Activated T-cell treated with anti-CD3 and anti-CD28 coated beads, Interleukin-2, amount 50 U/mL, for 48 hours (primary cell): ENCODE measurements at regions not wholly inside any gene's neighbourhood (a gene's known extent, or its start where the extent isn't known, plus 50 kb on each side); places are given as distances from the start of the nearest gene placed in this dataset.
A peak's percentile ranks its signal among the peaks of the same experiment; 100 is the strongest.
"Not testable (repeated sequence)": the region's sequence is repeated elsewhere in the genome, so short reads cannot be mapped to it uniquely, and the experiment has no call there.

Experiments
- DNase-seq, 2 experiments: peaks; one replicate each; pipeline ENCODE4 v3.0.0-alpha.2; 2020

DNA sequence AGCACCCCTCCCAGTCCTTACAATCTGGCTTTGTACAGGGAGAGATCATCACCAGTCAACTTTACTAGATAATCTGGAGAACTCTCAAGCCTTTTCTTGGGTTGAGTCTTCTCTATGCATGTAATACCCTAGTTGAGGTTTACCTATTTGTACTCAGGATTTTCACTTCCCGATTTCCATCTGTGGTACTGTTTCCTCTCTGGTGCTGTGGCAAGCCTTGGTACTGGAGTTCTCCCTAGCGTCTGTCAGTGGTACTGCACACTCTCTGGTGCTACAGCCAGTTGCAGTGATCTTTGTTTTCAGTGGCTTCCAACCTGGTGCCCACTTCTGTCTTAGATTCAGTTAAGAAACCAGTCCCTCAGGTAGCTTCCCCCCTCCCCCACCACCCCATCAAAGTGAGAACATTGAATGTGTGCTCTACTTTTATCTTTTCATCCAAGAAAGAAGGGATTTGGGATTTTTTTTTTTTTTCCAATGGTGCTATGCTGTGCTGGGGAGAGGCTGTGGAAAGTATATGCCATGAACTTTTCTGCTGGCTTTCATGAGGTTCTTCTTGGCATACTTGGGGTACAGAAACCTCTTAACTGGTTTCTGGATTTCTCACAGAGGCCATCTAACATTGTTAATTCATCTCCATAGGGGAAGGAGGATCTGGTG lies 69.4 kb upstream of the EVL start:
- peak; percentile 66 to 73 for DNase-seq

DNA sequence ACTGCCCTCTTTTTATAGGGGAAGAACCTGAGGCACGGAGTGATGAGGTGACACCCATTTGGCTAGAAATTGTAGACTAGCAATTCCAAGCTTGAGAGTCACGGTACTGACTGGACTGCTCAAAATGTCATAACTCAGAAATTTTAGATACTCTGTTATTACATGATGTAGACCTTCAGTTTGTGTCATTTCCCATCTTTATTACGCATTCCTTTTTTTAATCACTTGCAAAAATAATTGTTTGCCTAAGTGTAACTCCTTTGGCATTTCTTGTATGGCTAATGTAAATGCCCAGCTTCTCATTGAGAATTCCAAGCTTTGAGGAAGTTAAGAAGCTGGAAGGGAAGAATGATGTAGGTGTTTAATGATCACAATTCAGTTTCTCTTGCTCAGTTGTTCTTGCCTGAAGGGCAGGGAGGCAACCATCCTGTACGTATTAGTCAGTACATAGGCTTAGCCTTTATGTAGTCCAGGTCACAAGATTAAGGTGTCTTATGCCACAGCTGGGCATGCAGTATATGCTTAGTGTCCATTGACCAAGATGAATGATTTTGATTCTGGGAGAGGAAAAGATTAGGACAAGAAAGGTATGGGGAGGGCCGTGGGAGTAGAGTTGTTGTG lies 68.2 kb upstream of the EVL start:
- no peak for DNase-seq

DNA sequence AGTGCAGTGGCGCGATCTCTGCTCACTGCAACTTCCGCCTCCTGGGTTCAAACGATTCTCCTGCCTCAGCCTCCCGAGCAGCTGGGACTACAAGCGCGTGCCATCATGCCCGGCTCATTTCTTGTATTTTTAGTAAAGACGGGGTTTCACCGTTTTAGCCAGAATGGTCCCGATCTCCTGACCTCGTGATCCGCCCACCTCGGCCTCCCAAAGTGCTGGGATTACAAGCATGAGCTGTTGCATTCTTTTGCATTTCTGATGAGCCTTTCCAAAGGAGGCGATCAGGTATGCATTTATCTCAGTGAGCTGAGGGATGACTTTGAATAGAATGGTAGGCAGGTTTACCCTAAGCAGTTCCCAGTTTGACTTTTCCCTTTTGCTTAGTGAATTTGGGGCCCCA lies 64.8 kb upstream of the EVL start:
- DNase-seq, result not testable (repeated sequence)

DNA sequence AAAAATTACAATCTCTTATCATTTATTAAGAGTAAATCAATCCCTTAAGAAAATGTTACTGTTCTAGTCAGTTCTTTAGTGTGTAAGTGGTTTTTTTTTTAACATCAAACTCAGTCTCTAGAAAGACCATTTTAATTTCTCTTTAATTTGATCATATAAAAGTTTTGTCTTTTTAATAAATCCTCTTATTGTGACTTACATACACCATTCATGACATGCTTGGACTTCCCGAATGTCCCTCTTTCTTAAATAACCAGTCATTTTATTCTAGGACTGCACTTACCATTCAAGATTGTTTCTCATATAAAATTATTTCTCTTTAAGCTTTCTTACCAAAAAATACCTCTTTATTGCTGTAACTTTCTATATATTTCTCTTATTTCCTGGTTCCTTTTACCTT lies 60.8 kb upstream of the EVL start:
- DNase-seq, result no peak

DNA sequence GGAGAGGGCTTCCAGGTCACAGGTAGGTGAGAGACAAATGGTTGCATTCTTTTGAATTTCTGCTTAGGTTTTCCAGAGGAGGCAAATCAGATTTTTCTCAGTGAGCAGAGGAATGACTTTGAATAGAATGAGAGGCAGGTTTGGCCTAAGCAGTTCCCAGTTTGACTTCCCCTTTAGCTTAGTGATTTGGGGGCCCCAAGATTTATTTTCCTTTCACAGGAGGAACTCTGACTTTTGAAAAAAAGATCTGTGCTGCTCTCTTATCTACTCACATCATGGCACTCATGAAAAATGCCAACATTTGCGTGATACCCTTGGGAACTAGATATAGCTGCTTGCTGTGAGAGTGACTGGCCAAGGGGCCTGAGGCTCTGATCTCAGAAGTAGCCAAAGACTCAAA lies 58.0 kb upstream of the EVL start:
- no peak for DNase-seq

DNA sequence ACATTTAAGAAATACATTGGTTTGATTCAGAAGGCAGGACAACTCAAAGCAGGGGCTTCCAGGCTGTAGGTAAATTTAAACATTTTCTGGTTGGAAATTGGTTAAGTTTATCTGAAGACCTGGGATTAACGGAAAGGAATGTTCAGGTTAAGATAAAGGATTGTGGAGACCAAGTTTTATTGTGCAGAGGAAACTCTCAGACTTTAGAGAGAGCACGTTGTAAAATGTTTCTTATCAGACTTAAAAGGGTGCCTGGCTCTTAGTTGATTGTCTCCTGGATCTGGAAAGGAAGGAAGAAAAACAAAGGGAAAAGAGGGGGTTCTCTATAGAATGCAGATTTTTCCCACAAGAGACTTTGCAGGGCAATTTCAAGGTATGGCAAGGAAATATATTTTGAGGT lies 55.4 kb upstream of the EVL start:
- not testable (repeated sequence) for DNase-seq

DNA sequence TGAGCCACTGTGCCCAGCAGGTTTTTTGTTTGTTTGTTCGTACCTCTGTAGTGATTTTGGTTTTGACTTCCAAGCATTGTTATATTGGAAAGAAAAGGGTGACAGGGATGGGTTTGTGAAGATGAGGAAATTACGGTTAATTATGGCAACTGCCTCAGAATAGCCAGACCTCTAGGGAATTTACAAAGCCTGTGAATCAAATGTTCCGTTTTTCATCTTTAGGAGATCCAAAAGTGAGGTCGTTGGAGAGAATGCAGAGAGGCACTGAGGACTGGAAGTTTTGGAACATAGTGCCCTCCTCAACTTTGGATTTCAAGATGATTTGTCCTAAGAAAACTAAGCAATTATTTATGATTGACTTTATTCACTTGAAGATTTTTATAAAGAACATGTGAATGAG lies 54.5 kb upstream of the EVL start:
- DNase-seq, result no peak

DNA sequence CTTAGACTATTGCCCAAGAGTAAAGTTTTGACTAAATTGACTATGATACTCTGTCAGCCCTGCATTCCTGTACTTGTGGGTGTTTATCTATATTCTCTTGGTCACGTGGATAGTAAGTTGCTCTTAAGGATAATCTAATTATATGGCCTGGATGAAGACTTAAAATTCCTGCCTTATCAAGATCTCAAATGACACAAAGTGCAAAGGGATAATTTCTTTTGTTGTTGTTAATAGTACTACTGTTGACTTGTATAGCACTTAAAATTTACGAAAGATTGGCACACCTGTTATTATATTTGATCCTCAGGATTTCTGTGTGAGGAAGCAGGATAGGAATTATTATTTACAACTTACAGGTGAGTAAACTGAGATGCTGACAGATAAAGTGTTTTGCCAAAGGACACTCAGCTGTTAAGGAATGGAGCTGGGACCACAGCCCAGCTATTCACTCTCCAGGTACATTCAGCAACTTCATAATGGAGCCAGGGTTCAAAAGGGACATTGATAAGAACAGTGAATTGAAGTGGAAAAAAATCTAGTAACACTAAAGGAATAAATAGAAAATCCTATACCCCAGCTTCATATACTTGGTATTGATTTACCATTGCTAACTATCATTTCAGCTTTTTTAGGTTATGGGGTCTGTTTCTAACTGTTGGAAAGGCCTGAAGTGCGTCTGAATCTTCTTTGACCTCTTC lies 53.4 kb upstream of the EVL start:
- DNase-seq, result no peak

DNA sequence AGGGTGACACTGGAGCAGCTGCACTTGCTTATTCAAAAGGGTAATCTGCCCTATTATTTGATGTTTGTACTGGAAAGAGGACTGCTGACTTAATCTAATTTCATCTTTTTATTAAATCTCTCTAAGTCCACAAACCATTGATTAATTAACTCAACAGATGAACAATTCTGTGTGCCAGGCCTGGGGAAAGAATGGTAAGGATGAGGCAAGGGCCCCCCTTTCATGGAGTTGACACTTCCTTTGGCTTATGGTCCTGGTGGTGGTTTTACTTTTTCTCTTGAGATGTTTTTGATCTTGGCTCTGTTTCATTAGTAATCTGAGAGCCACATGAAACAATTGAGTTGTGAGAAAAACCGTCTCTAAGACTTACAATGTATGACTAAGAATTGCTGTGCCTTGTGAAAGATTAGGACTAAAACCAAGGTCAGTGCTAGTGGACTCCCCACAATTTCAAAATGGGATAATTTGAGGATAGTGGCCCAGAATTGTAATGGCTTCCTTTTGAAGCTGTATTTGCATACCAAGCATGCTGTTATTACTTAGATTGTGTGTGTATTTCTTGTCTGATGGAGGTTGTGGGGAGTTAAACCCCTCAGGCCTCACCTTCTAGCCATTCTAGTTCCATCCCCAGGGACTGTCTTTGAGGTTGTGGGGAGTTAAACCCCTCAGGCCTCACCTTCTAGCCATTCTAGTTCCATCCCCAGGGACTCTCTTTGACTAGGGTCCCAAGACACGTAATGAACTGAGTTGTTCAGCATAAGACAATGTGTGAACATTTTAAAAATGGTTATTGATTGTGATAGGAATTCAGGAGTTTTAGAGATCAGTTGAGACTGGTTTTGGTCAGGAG lies 52.5 kb upstream of the EVL start:
- no peak for DNase-seq

DNA sequence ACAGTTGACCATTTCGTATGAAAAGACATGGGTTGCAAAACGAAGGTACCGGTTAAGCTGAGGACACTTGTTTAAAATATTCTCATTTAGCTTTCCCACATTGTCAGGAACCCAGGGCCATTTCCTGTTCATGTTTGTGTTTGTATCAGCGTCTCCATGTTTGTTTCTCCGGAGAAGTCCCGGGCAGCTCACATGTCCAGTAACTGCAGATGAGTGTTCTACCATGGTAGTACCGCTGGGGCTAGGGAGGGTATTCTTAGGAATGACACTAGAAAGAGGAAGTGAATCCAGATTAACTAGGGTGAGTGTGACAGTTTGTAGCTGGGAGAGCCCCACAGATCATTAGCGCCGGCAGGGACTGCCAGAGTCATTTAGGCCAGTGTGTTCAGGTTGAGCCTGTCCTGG lies 50.0 kb upstream of the EVL start:
- DNase-seq, result no peak
